ENCODE measurements at regions not wholly inside any gene's neighbourhood (a gene's known extent, or its start where the extent isn't known, plus 50 kb on each side); places are given as distances from the start of the nearest gene placed in this dataset.

DNA sequence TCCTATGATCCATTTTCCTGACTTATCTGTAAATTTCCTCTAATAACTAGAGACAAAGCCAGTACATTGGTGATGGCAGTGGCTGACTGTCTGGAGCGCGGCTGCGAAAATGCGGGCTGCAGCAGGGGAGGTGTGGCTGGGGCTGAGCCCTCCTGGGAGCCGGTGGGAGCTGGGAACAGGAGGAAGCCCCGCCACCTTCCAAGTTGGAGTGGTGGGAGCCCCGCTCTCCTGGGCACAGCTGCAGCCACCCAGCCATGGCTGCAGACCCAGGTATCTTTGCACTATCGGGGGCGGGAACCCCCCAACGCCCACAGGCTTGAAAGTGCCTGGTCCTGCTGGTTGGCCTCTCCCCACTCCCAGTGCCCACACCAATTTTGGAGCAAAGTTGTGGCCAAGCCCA lies 633.0 kb upstream of the TMEFF2 start:
- CTCF ChIA-PET = no interaction called here
- H3K4me3 ChIP-seq (replicated peaks in 1 of 2; ENCODE audit: low read depth in 1 of 2, low read length in 2 of 2) = no peak overlapping the region
- no peaks in the 10 kb centered on the region for H3K9me3 ChIP-seq (ENCODE audit: control insufficient read depth in 1 of 2, insufficient read depth in 1 of 2, low read depth in 1 of 2, low read length in 2 of 2)
- ATAC-seq = no peak
- H3K9ac ChIP-seq (ENCODE audit: low read length) = no peak overlapping the region
- no peak for TF ChIP-seq TCF7L2 (IDR thresholded peaks at IDR 0.05; ENCODE audit: borderline replicate concordance, extremely low read depth, insufficient read depth, insufficient read length)
- TF ChIP-seq ZFX (IDR thresholded peaks at IDR 0.05) = no peak
- TF ChIP-seq, protein P1, sequence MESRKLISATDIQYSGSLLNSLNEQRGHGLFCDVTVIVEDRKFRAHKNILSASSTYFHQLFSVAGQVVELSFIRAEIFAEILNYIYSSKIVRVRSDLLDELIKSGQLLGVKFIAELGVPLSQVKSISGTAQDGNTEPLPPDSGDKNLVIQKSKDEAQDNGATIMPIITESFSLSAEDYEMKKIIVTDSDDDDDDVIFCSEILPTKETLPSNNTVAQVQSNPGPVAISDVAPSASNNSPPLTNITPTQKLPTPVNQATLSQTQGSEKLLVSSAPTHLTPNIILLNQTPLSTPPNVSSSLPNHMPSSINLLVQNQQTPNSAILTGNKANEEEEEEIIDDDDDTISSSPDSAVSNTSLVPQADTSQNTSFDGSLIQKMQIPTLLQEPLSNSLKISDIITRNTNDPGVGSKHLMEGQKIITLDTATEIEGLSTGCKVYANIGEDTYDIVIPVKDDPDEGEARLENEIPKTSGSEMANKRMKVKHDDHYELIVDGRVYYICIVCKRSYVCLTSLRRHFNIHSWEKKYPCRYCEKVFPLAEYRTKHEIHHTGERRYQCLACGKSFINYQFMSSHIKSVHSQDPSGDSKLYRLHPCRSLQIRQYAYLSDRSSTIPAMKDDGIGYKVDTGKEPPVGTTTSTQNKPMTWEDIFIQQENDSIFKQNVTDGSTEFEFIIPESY (IDR thresholded peaks at IDR 0.05; ENCODE audit: extremely low read depth, insufficient replicate concordance, low read length) = no peak
- no peak for TF ChIP-seq POLR2AphosphoS5 (IDR thresholded peaks at IDR 0.05; ENCODE audit: low read depth, low read length)
- TF ChIP-seq, protein P2, sequence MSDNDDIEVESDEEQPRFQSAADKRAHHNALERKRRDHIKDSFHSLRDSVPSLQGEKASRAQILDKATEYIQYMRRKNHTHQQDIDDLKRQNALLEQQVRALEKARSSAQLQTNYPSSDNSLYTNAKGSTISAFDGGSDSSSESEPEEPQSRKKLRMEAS (IDR thresholded peaks at IDR 0.05) = no peak
- TF ChIP-seq CEBPB (IDR thresholded peaks at IDR 0.05; ENCODE audit: low read depth) = no peak
- TF ChIP-seq SP1 (IDR thresholded peaks at IDR 0.05; ENCODE audit: low read depth) = no peak
- TF ChIP-seq SIN3A (IDR thresholded peaks at IDR 0.05; ENCODE audit: low read depth) = no peak
- no peak for TF ChIP-seq ZNF274 (IDR thresholded peaks at IDR 0.05; ENCODE audit: low read depth, low read length)
- TF ChIP-seq, protein P3, sequence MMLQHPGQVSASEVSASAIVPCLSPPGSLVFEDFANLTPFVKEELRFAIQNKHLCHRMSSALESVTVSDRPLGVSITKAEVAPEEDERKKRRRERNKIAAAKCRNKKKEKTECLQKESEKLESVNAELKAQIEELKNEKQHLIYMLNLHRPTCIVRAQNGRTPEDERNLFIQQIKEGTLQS (IDR thresholded peaks at IDR 0.05) = no peak
- TF ChIP-seq JUND (IDR thresholded peaks at IDR 0.05) = no peak
- H3K27ac ChIP-seq (ENCODE audit: low read depth, low read length) = no peak overlapping the region
- DNase-seq (ENCODE audit: low read depth, low spot score) = no peak
- no peaks in the 10 kb centered on the region for H3K4me1 ChIP-seq (ENCODE audit: control insufficient read depth in 1 of 2, insufficient read depth in 2 of 2, low read length in 2 of 2)
- H3K79me2 ChIP-seq (ENCODE audit: insufficient read depth, low read length) = no peaks in the 10 kb centered on the region
- no peak overlapping the region for H3K4me2 ChIP-seq (ENCODE audit: low read length)
- H4K20me1 ChIP-seq (ENCODE audit: insufficient read depth) = no peaks in the 10 kb centered on the region
- no TSS peak for BruUV-seq (replicated peaks)
- no peaks in the 10 kb centered on the region for H3K9me2 ChIP-seq (ENCODE audit: insufficient read depth)
- RAD21 ChIA-PET (ENCODE audit: low non-redundant PET in 1 of 2, low total read pairs in 2 of 2, uncharacterized antibody in 2 of 2, unreplicated experiment in 2 of 2) = no interaction called here
- POLR2A ChIA-PET = no interaction called here
- no peak overlapping the region for H2AFZ ChIP-seq (ENCODE audit: low read depth, low read length, poor library complexity, severe bottlenecking)
- intact Hi-C loops (cut with micrococcal nuclease) = no loop called here
- no peaks in the 10 kb centered on the region for H3K27me3 ChIP-seq (ENCODE audit: insufficient read depth, low read length)
- H3K36me3 ChIP-seq (ENCODE audit: control insufficient read depth in 1 of 2, insufficient read depth in 2 of 2, low read length in 2 of 2) = no peaks in the 10 kb centered on the region

Data from HCT116 (cell line).